CD4-positive, CD25-positive, alpha-beta regulatory T cell (primary cell): ENCODE measurements at regions not wholly inside any gene's neighbourhood (a gene's known extent, or its start where the extent isn't known, plus 50 kb on each side); places are given as distances from the start of the nearest gene placed in this dataset.

Experiments used
- ATAC-seq, 2 donors: fragments of 150-1000 bp; cut with Tn5 transposase; one replicate each; pipeline ENCODE4 v1.10.0; 2021; ENCODE audit warnings: low read depth in 2 of 2, moderate number of reproducible peaks in 2 of 2, moderate library complexity in 1 of 2
- DNase-seq, 3 donors: peaks; one replicate each; pipeline versions ENCODE4 v3.0.0 to v3.0.0-alpha.2; 2012 to 2022; ENCODE audit warnings: mixed read lengths in 1 of 3
- H3K27ac ChIP-seq: one replicate; pipeline ENCODE4 v1.7.0; 2013; ENCODE audit warnings: mild to moderate bottlenecking, low read length; ENCODE audit not compliant: insufficient read depth, poor library complexity, severe bottlenecking
- H3K27me3 ChIP-seq: one replicate; pipeline ENCODE4 v1.7.0; 2013; ENCODE audit warnings: low read length; ENCODE audit not compliant: control insufficient read depth, insufficient read depth
- H3K36me3 ChIP-seq: one replicate; pipeline ENCODE4 v1.7.0; 2013; ENCODE audit warnings: mild to moderate bottlenecking, low read length, moderate library complexity; ENCODE audit not compliant: control insufficient read depth, insufficient read depth
- H3K4me1 ChIP-seq: 2 replicates; pipeline ENCODE4 v1.7.0; 2013; ENCODE audit warnings: mild to moderate bottlenecking, low read length; ENCODE audit not compliant: insufficient read depth, control insufficient read depth, poor library complexity, severe bottlenecking
- H3K4me3 ChIP-seq: one replicate; pipeline ENCODE4 v1.7.0; 2013; ENCODE audit warnings: low read depth, mild to moderate bottlenecking, low read length, moderate library complexity
- H3K9me3 ChIP-seq, 2 experiments: 1 replicate in 1 of 2; 2 replicates in 1 of 2; pipeline ENCODE4 v1.7.0; 2013; ENCODE audit warnings: low read length in 2 of 2, mild to moderate bottlenecking in 1 of 2, moderate library complexity in 1 of 2; ENCODE audit not compliant: control insufficient read depth in 2 of 2
- H3K27ac Mint-ChIP-seq, 3 donors: one replicate each; pipeline ENCODE4 v1.8.0; 2020 to 2022; ENCODE audit warnings: mild to moderate bottlenecking in 3 of 3, mixed read lengths in 3 of 3, moderate library complexity in 2 of 3
- H3K27me3 Mint-ChIP-seq: one replicate; pipeline ENCODE4 v1.8.0; 2022; ENCODE audit warnings: mild to moderate bottlenecking, mixed read lengths
- H3K36me3 Mint-ChIP-seq: one replicate; pipeline ENCODE4 v1.8.0; 2020; ENCODE audit warnings: mixed read lengths
- H3K4me1 Mint-ChIP-seq, 4 donors: one replicate each; pipeline ENCODE4 v1.8.0; 2020 to 2022; ENCODE audit warnings: mixed read lengths in 4 of 4, mild to moderate bottlenecking in 1 of 4
- H3K4me3 Mint-ChIP-seq, 4 donors: one replicate each; pipeline ENCODE4 v1.8.0; 2020 to 2022; ENCODE audit warnings: mild to moderate bottlenecking in 4 of 4, mixed read lengths in 4 of 4, moderate library complexity in 3 of 4
- H3K9me3 Mint-ChIP-seq, 7 donors: one replicate each; pipeline ENCODE4 v1.8.0; 2020 to 2022; ENCODE audit warnings: mixed read lengths in 7 of 7, mild to moderate bottlenecking in 3 of 7, moderate library complexity in 2 of 7

- Histone ChIP-seq H3K4me1 (no peaks in the 10 kb centered on the region), H3K27ac (no peak overlapping the region), H3K36me3 (no peaks in the 10 kb centered on the region), H3K4me3 (no peak overlapping the region), H3K27me3 (no peaks in the 10 kb centered on the region), H3K9me3 (no peaks in the 10 kb centered on the region)
- Mint-ChIP-seq H3K4me1 (no peaks in the 10 kb centered on the region), H3K4me3 (no peak overlapping the region), H3K27me3 (no peaks in the 10 kb centered on the region), H3K27ac (no peak overlapping the region), H3K36me3 (no peaks in the 10 kb centered on the region), H3K9me3 (peaks cover 0 to 2% (median 0%) of the 10 kb centered on the region in 7 donors)
- ATAC-seq (no peak), DNase-seq (no peak)
Measured at GRCh38 chr2:15825276-15825980, 114.9 kb upstream of the MYCN start.

- Mint-ChIP-seq H3K27me3 (no peaks in the 10 kb centered on the region), H3K4me3 (no peak overlapping the region), H3K9me3 (no peaks in the 10 kb centered on the region), H3K27ac (no peak overlapping the region), H3K36me3 (no peaks in the 10 kb centered on the region), H3K4me1 (no peaks in the 10 kb centered on the region)
- Histone ChIP-seq H3K9me3 (no peaks in the 10 kb centered on the region), H3K4me1 (no peaks in the 10 kb centered on the region), H3K27me3 (no peaks in the 10 kb centered on the region), H3K36me3 (no peaks in the 10 kb centered on the region), H3K27ac (no peak overlapping the region), H3K4me3 (no peak overlapping the region)
- no peak for DNase-seq
- ATAC-seq: no peak
Measured at GRCh38 chr2:15826273-15826717, 114.1 kb upstream of the MYCN start.

GRCh38 chr2:15827001-15827400 is 113.3 kb upstream of the MYCN start:
- DNase-seq: no peak
- Mint-ChIP-seq H3K36me3 (no peaks in the 10 kb centered on the region), H3K27ac (no peak overlapping the region), H3K4me3 (no peak overlapping the region), H3K9me3 (no peaks in the 10 kb centered on the region), H3K27me3 (no peaks in the 10 kb centered on the region), H3K4me1 (no peaks in the 10 kb centered on the region)
- no peaks in the 10 kb centered on the region for H3K4me1 ChIP-seq
- H3K36me3 ChIP-seq: no peaks in the 10 kb centered on the region
- H3K27me3 ChIP-seq: no peaks in the 10 kb centered on the region
- H3K4me3 ChIP-seq: no peak overlapping the region
- no peak for ATAC-seq
- H3K27ac ChIP-seq: no peak overlapping the region
- no peaks in the 10 kb centered on the region for H3K9me3 ChIP-seq

DNA sequence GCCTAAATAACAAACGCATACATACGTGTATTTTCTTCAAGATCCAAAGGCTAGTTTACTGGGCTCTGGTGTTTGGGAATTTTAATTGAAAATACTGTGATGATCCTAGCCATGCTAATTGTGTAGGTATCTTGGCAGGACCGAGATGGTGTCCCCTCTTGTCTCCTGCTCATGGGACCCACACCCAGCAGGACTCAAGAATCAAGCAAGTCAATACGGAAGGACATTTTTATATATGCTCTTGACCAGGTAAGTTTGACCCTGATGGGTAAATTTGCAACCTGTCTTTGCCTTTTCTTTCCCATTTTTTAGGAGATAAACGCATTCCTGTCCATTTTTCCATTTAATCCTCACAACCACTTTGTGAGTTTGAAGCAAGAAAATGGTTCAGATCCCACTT is 111.8 kb upstream of the MYCN start:
- Mint-ChIP-seq H3K4me3 (no peak overlapping the region), H3K4me1 (no peaks in the 10 kb centered on the region), H3K27ac (no peak overlapping the region), H3K9me3 (no peaks in the 10 kb centered on the region), H3K27me3 (no peaks in the 10 kb centered on the region), H3K36me3 (no peaks in the 10 kb centered on the region)
- no peak overlapping the region for H3K4me3 ChIP-seq
- no peaks in the 10 kb centered on the region for H3K9me3 ChIP-seq
- DNase-seq: no peak
- H3K27me3 ChIP-seq: no peaks in the 10 kb centered on the region
- no peaks in the 10 kb centered on the region for H3K36me3 ChIP-seq
- H3K4me1 ChIP-seq: no peaks in the 10 kb centered on the region
- no peak for ATAC-seq
- H3K27ac ChIP-seq: no peak overlapping the region

DNA sequence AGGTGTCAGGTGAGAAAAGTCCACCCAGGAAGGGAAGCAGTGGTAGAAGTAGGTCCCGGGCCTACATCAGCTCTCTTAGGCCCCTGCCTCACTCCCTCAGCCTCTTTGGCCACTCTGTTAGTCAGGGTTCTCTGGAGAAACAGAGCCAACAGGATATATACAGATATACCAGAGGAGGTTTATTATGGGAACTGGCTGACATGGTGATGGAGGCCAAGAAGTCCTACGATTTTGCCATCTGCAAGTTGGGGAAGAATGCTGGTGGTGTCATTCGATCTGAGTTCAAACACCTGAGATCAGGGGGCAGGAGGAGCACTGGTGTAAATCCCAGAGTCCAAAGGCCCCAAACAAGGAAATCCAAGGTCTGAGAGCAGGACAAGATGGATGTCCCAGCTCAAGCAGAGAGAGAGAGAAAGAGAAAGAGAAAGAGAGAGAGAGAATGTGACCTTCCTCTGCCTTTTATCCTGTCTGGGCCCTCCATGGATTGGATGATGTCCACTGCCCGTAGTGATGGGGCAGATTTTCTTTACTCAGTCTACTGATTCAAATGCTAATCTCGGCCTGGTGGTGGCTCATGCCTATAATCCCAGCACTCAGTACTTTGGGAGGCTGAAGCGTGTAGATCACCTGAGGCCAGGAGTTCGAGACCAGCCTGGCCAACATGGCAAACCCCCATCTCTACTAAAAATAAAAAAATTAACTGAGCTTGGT is 111.1 kb upstream of the MYCN start:
- H3K4me3 ChIP-seq: no peak overlapping the region
- Mint-ChIP-seq H3K9me3 (no peaks in the 10 kb centered on the region), H3K4me1 (no peaks in the 10 kb centered on the region), H3K27ac (no peak overlapping the region), H3K36me3 (no peaks in the 10 kb centered on the region), H3K27me3 (no peaks in the 10 kb centered on the region), H3K4me3 (no peak overlapping the region)
- no peak overlapping the region for H3K27ac ChIP-seq
- ATAC-seq (no peak), DNase-seq (no peak)
- no peaks in the 10 kb centered on the region for H3K4me1 ChIP-seq
- no peaks in the 10 kb centered on the region for H3K9me3 ChIP-seq
- H3K27me3 ChIP-seq: no peaks in the 10 kb centered on the region
- H3K36me3 ChIP-seq: no peaks in the 10 kb centered on the region

DNA sequence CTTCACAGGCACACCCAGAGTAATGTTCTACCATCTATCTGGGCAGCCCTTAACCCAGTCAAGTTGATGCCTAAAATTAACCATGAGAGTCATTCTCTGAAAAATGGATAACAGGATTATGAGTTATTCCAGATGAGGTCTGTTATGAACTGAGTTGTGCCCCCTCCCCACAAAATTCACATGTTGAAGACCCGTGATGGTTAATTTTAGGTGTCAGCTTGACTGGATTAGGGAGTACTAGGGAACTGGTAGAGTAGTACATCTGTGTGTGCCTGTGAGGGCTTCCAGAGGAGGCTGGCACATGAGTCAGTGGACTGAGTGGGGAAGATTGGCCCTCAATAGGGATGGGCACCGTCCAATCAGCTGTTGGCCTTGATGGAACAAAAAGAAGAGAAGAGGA is 110.4 kb upstream of the MYCN start:
- DNase-seq (no peak), ATAC-seq (no peak)
- Histone ChIP-seq H3K27ac (no peak overlapping the region), H3K4me3 (no peak overlapping the region), H3K27me3 (no peaks in the 10 kb centered on the region), H3K36me3 (no peaks in the 10 kb centered on the region), H3K4me1 (no peaks in the 10 kb centered on the region), H3K9me3 (no peaks in the 10 kb centered on the region)
- H3K27me3 Mint-ChIP-seq: no peaks in the 10 kb centered on the region
- H3K4me1 Mint-ChIP-seq: no peaks in the 10 kb centered on the region
- H3K36me3 Mint-ChIP-seq: no peaks in the 10 kb centered on the region
- H3K4me3 Mint-ChIP-seq: no peak overlapping the region
- H3K27ac Mint-ChIP-seq: no peak overlapping the region
- H3K9me3 Mint-ChIP-seq: no peaks in the 10 kb centered on the region

- H3K27ac ChIP-seq: no peak overlapping the region
- ATAC-seq (no peak), DNase-seq (no peak)
- Mint-ChIP-seq H3K4me1 (no peaks in the 10 kb centered on the region), H3K4me3 (no peak overlapping the region), H3K27me3 (no peaks in the 10 kb centered on the region), H3K9me3 (no peaks in the 10 kb centered on the region), H3K27ac (no peak overlapping the region), H3K36me3 (no peaks in the 10 kb centered on the region)
- H3K9me3 ChIP-seq: no peaks in the 10 kb centered on the region
- H3K27me3 ChIP-seq: no peaks in the 10 kb centered on the region
- H3K36me3 ChIP-seq: no peaks in the 10 kb centered on the region
- H3K4me3 ChIP-seq: no peak overlapping the region
- no peaks in the 10 kb centered on the region for H3K4me1 ChIP-seq
Measured at GRCh38 chr2:15830937-15831549, 109.3 kb upstream of the MYCN start.
